ENCODE measurements at regions not wholly inside any gene's neighbourhood (a gene's known extent, or its start where the extent isn't known, plus 50 kb on each side); places are given as distances from the start of the nearest gene placed in this dataset.

- TF ChIP-seq CTCF (IDR thresholded peaks at IDR 0.05) (no peak), POLR2A (IDR thresholded peaks at IDR 0.05) (no peak)
Measured at GRCh38 chr12:19030180-19030579, 99.4 kb upstream of the PLEKHA5 start.
